ENCODE measurements at regions not wholly inside any gene's neighbourhood (a gene's known extent, or its start where the extent isn't known, plus 50 kb on each side); places are given as distances from the start of the nearest gene placed in this dataset.

DNA sequence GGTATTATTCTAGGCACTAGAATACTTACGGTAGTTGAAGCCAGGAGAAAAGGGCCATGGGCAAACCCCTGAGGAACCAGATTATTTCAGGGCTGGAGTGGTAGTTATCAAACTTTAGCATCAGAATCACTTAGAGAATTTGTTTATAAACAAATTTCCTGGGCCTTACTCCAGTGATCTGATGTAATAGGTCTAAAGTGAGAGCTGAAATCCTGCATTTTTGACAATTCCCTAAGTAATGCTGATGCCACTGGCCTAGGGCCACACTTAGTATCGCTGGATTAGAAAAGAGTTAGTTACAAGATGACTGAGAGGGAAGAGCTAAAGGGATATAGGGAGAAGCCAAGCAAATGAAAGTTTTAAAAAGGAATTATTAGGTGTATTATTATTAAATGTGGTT lies 412.5 kb upstream of the THRB start:
- Histone ChIP-seq H3K79me2 (ENCODE audit: control insufficient read depth, insufficient read depth, low read length) (no peaks in the 10 kb centered on the region), H4K20me1 (replicated peaks; ENCODE audit: control insufficient read depth, insufficient read depth, low read length) (no peaks in the 10 kb centered on the region), H3K9me3 (replicated peaks; ENCODE audit: control insufficient read depth, insufficient read depth, low read depth, low read length) (no peaks in the 10 kb centered on the region; the same call in 1 of the 2 replicates), H3K4me1 (replicated peaks in 1 of 2; ENCODE audit: control insufficient read depth in 2 of 2, insufficient read depth in 2 of 2, low read length in 2 of 2) (no peaks in the 10 kb centered on the region), H3K27me3 (ENCODE audit: control insufficient read depth in 2 of 2, insufficient read depth in 2 of 2, low read length in 2 of 2) (no peaks in the 10 kb centered on the region), H3K27ac (ENCODE audit: extremely low read depth, low read depth, low read length) (no peak overlapping the region), H3K4me2 (ENCODE audit: insufficient read depth, low read length) (no peak overlapping the region), H3K4me3 (no peak overlapping the region), H3K36me3 (ENCODE audit: control insufficient read depth, insufficient read depth, low read length) (no peaks in the 10 kb centered on the region), H3K9me1 (ENCODE audit: control insufficient read depth, insufficient read depth, low read length) (no peaks in the 10 kb centered on the region), H2AFZ (ENCODE audit: low read depth, low read length) (no peak overlapping the region), H3K9ac (ENCODE audit: insufficient read depth in 1 of 2, low read depth in 2 of 2, low read length in 2 of 2) (no peak overlapping the region)
- DNase-seq (ENCODE audit: extremely low read depth in 1 of 4, low spot score in 3 of 4): no peak
- intact Hi-C loops (cut with micrococcal nuclease) (no loop called here), in situ Hi-C loops (cut with MboI) (no loop called here)
- TF ChIP-seq KLF1 (tag; IDR thresholded peaks at IDR 0.05): no peak
- TF ChIP-seq SIN3A (IDR thresholded peaks at IDR 0.05; ENCODE audit: borderline replicate concordance in 2 of 2, control insufficient read depth in 1 of 2, low read depth in 2 of 2, low read length in 2 of 2): no peak
- no peak for TF ChIP-seq NCOA4 (IDR thresholded peaks at IDR 0.05; ENCODE audit: partially characterized antibody)
- no peak for TF ChIP-seq ARID3B (CRISPR knock-in tag; IDR thresholded peaks at IDR 0.05; ENCODE audit: borderline replicate concordance)
- TF ChIP-seq NUFIP1 (IDR thresholded peaks at IDR 0.05; ENCODE audit: partially characterized antibody): no peak
- no peak for TF ChIP-seq RBM39 (optimal IDR thresholded peaks at IDR 0.05; ENCODE audit: low read depth, low read length)
- no peak for TF ChIP-seq E2F3 (CRISPR knock-in tag; IDR thresholded peaks at IDR 0.05)
- no peak for TF ChIP-seq RFX1 (IDR thresholded peaks at IDR 0.05)
- TF ChIP-seq RUNX1 (IDR thresholded peaks at IDR 0.05; ENCODE audit: low read depth): no peak
- no peak for TF ChIP-seq NONO (IDR thresholded peaks at IDR 0.05; ENCODE audit: low read depth in 2 of 2, low read length in 1 of 2)
- no peak for TF ChIP-seq HSF4 (CRISPR knock-in tag; IDR thresholded peaks at IDR 0.05; ENCODE audit: borderline replicate concordance)
- TF ChIP-seq KLF10 (CRISPR knock-in tag; IDR thresholded peaks at IDR 0.05): no peak
- no peak for TF ChIP-seq ZNF316 (IDR thresholded peaks at IDR 0.05)
- TF ChIP-seq TARDBP (IDR thresholded peaks at IDR 0.05): no peak
- no peak for TF ChIP-seq CREM (IDR thresholded peaks at IDR 0.05; ENCODE audit: low read depth)
- no peak for TF ChIP-seq ZZZ3 (IDR thresholded peaks at IDR 0.05)
- no peak for TF ChIP-seq EP400 (IDR thresholded peaks at IDR 0.05)
- no peak for TF ChIP-seq PML (IDR thresholded peaks at IDR 0.05; ENCODE audit: low read length)
- TF ChIP-seq MLLT1 (IDR thresholded peaks at IDR 0.05): no peak
- ChIA-PET POLR2A (no interaction called here), CTCF (ENCODE audit: low intra/inter-chr PET ratio) (no interaction called here)
- 0% methylated on average over 2 of the region's 2 CpGs for WGBS (ENCODE audit: insufficient coverage, low coverage, missing lambda C conversion rate)
- ATAC-seq: no peak
- no TSS peak for BruUV-seq (replicated peaks)
- FAIRE-seq: no peak

All from K562 (cell line).